ENCODE measurements at regions not wholly inside any gene's neighbourhood (a gene's known extent, or its start where the extent isn't known, plus 50 kb on each side); places are given as distances from the start of the nearest gene placed in this dataset.

- no peak for TF ChIP-seq POLR2A (IDR thresholded peaks at IDR 0.05; ENCODE audit: low read depth, low read length)
- no peak for TF ChIP-seq POLR2AphosphoS5 (IDR thresholded peaks at IDR 0.05; ENCODE audit: low read depth, low read length)
- no peak for TF ChIP-seq TAF1 (IDR thresholded peaks at IDR 0.05; ENCODE audit: low read depth, low read length)
- no peak for TF ChIP-seq PAX5 (IDR thresholded peaks at IDR 0.05; ENCODE audit: insufficient read depth, low read length, severe bottlenecking)
- TF ChIP-seq SPI1 (IDR thresholded peaks at IDR 0.05; ENCODE audit: low read depth, low read length), result no peak
Measured at GRCh38 chr12:67116134-67116533, 153.0 kb upstream of the CAND1 start.

All from GM12891 (cell line).